Posterior vena cava (tissue), 2 donors: ENCODE measurements at regions not wholly inside any gene's neighbourhood (a gene's known extent, or its start where the extent isn't known, plus 50 kb on each side); places are given as distances from the start of the nearest gene placed in this dataset.
"Not testable (repeated sequence)": the region's sequence is repeated elsewhere in the genome, so short reads cannot be mapped to it uniquely, and the experiment has no call there.

Source experiments
- DNase-seq: peaks from one replicate; pipeline ENCODE4 v3.0.0-alpha.2; 2020; ENCODE audit warnings: low spot score
- intact Hi-C, 2 donors: fragments of 100-400 bp; cut with DNase I; formaldehyde crosslinking; loops; one replicate each; pipeline versions ENCODE4 v1.14.1 to v1.14.2; 2022 to 2023
- donor health status: DM: yes; HTN: yes; CAD: no.
- donor health status: DM: yes; HTN: yes; CAD: no.

GRCh38 chr9:75451045-75451444, 362.7 kb downstream of the OSTF1 start:
- intact Hi-C loops: no loop called here
- no peak for DNase-seq

- no peak for DNase-seq
- intact Hi-C loops: no loop called here
These were observed 363.2 kb downstream of the OSTF1 start for GRCh38 chr9:75451505-75451904.

- no peak for DNase-seq
- intact Hi-C loops: loop anchor here in 1 of 2 donors (2.0 kb wide), 1 partner anchor 22 kb away; no protein-coding TSS in a partner anchor
These were observed 364.2 kb downstream of the OSTF1 start for GRCh38 chr9:75452512-75452911.

- intact Hi-C loops: no loop called here
- no peak for DNase-seq
These were observed 365.7 kb downstream of the OSTF1 start for GRCh38 chr9:75454043-75454442.

DNA sequence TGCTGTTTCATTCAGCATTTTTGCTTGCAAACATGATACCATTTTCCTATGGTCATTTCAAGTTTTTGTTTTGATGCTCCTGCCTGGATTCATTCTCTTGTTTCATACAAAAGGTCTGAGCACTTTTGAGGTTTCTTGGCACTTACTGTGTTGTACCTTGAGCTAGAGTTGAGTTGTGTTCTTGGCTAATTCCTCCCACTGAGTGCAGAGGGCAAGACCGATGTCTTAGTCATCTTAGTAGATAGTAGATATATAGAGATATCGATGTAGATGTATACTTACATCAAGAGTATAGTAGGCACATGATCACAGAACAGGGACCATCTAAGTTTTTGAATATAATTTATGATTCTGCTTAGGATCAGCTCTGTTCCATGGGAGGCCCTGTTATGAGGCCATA, 366.6 kb downstream of the OSTF1 start:
- no peak for DNase-seq
- intact Hi-C loops: no loop called here

DNA sequence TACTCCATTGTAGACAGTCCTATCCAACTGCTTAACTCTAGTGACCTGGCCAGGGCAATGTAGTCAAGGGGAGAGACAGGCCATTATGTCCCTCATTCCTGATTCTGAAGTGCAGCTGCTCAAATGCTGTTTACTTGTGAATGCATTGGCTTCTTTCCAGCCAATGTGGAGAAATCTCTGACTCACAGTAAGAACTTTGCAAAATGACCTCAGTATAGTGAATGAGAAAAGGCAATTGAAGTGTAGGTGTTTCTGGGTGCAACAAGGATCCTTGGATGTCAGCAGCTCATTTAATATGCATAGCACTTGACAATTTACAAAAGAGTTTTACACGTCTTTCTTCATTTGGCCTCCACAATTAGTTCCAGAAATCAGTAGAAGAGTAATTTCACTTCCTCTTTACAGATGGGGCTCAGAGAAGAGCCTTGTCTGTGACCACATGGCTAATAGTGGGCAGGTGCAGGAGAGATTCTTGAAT, 367.2 kb downstream of the OSTF1 start:
- intact Hi-C loops: no loop called here
- DNase-seq: no peak

- intact Hi-C loops: no loop called here
- no peak for DNase-seq
These were observed 368.4 kb downstream of the OSTF1 start for GRCh38 chr9:75456698-75457097.

DNA sequence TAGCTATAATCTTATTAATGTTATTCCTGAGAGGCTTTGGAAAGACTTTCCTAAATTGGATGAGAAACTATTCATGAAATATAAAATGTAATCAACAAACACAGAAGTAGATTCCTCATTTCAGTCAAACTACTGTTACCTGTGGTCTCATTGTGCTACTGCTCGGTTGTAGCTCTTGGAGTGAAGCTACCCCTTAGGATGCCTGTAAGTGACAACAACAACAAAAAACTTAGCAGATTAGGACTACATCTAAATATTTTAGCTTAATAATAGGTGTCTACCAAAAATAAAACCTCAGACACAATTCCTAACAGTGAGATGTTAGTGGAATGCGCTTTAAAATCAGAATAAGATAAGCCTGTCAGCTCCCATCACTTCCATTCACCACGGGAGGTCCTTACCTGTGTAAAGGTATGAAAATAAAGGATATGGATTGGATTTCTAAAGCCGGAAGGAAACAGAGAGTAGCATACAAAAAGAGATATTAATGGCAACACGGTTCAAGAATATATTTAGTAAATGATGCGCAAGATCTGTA, 369.2 kb downstream of the OSTF1 start:
- no peak for DNase-seq
- intact Hi-C loops: no loop called here

DNA sequence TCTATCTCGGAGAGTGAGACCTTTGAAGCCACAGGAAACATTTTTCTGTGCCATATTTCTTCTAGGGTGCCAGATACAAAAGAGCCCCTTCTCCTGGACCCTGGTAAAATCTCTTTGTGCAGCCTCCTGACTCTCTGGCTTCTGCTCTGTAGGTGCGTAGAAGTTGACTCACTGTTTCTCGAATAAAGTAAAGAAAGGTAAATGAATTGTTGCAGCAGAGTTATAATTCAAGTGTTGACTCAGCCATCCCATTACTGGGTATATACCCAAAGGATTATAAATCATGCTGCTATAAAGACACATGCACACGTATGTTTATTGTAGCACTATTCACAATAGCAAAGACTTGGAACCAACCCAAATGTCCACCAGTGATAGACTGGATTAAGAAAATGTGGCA, 371.0 kb downstream of the OSTF1 start:
- DNase-seq, intact Hi-C loops: not testable (repeated sequence)

DNA sequence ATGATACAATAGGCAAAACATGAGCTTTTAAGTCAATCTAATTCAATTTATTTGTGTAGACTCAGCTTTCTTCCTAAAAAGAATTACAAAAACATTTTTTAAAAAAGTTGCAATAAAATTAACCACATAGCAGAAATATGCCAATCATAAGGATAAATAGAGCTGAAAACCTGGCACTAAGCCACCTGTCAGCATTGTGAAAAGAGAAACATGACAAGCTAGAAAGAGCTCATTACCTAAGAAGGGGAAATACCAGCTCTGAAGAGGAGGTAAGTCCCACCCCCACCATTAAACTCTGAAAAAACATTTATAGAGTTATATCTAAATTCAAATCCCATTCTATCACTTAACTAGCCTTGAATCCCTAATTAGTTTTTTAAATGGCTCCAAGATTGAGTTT, 372.9 kb downstream of the OSTF1 start:
- DNase-seq: no peak
- intact Hi-C loops: no loop called here

GRCh38 chr9:75462866-75463265, 374.6 kb downstream of the OSTF1 start:
- no peak for DNase-seq
- intact Hi-C loops: no loop called here

DNA sequence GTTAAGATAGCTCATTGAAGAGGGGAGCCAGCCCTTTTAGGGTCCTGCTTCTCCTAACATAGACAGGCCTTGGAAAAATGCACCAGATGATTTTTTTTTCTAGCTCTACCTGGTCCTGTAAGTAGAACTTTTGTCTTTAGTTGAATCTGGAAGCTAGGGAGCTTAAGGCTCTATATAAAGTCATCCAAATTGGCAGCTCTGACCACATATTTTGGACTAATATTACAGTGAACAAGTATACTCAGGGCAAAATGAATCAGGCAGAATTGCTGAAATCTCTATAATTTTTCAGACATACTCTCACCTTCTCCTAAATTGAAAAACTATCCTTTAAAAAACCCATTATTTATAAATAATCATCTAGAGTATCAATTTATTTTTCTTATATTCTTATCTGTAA, 375.6 kb downstream of the OSTF1 start:
- DNase-seq: no peak
- intact Hi-C loops: no loop called here

GRCh38 chr9:75464726-75465125, 376.4 kb downstream of the OSTF1 start:
- intact Hi-C loops: no loop called here
- no peak for DNase-seq

GRCh38 chr9:75467142-75467541, 378.8 kb downstream of the OSTF1 start:
- DNase-seq: no peak
- intact Hi-C loops: no loop called here

- intact Hi-C loops: no loop called here
- DNase-seq: no peak
These were observed 383.3 kb downstream of the OSTF1 start for GRCh38 chr9:75471549-75472114.

DNA sequence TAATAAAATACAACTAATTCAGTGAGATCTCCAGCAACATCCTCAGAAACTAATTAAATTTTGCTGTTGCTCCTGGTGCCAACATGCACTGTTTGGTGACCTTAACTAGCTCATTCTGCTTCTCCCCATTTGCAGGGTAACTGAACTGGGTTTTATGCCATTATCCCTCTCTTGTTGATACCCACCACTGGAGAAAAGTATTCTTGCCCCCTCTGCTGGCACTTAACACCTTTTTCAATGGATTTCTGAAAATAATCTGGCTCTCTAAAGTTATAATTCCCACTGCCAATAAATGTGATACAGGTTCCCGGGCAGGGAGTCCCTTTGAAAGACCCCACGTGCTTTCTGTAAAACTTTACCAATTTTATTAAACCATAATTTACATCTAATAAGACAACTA, 394.3 kb downstream of the OSTF1 start:
- intact Hi-C loops: no loop called here
- DNase-seq: no peak

GRCh38 chr9:75483636-75484035, 395.3 kb downstream of the OSTF1 start:
- intact Hi-C loops: no loop called here
- DNase-seq: no peak

- peak; percentile 63 for DNase-seq
- intact Hi-C loops: no loop called here
These were observed 399.8 kb downstream of the OSTF1 start for GRCh38 chr9:75487856-75488718.

DNA sequence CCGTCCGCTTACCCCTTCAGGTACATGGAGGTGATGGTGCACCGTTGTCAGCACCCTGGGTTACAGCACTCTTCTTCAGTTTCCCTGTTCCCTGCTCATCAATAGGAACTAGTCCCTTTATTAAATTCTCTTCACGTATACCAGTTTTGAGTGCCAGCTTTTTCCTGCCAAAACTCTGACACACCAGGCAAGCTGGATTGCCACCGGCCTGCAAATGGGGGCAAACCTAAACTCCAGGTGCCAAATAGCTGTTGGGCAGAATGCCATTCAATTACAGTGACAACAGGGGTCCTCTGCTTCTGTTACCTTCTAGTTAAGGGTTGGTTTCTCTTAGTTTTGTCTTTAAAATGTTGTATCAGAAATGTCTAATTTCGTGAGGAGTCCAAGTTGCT, 400.4 kb downstream of the OSTF1 start:
- intact Hi-C loops: no loop called here
- DNase-seq: no peak

- intact Hi-C loops: no loop called here
- no peak for DNase-seq
These were observed 400.1 kb upstream of the PCSK5 start for GRCh38 chr9:75490326-75490725.

DNA sequence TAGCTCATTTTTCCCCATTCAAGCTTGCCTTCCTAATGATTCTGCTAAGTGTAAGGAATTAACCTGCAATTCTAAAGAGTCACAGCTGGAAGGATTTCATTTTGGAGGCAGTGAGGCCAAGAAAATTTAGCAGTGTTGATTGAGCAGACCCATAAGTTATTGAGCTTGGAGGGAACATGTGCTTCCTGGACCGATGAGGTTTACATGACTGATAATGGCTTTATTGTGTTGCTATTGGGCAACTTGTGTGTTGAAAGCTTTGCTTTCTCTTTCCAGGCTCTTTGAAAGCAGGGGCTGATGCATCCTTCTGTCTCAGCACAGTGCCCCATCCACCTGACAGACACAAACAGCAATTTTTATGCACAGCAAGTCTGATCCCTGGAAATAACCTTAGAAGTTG, 398.9 kb upstream of the PCSK5 start:
- intact Hi-C loops: no loop called here

More for the DNA sequence above, 398.9 kb upstream of the PCSK5 start:
- no peak for DNase-seq
